ENCODE measurements at regions not wholly inside any gene's neighbourhood (a gene's known extent, or its start where the extent isn't known, plus 50 kb on each side); places are given as distances from the start of the nearest gene placed in this dataset.

GRCh38 chr4:108301545-108302251 is 133.0 kb upstream of the LEF1 start:
- no peaks in the 10 kb centered on the region for H3K79me2 ChIP-seq (ENCODE audit: control insufficient read depth, insufficient read depth, low read length, poor library complexity)
- no peak for DNase-seq
- H2BK5ac ChIP-seq (ENCODE audit: low read depth, low read length, poor library complexity): no peak overlapping the region
- no peaks in the 10 kb centered on the region for H3K36me3 ChIP-seq (ENCODE audit: control insufficient read depth in 1 of 2, insufficient read depth in 2 of 2, low read length in 2 of 2)
- H3K9me3 ChIP-seq (ENCODE audit: insufficient read depth, low read depth, low read length): no peaks in the 10 kb centered on the region
- no peak overlapping the region for H3K18ac ChIP-seq (ENCODE audit: low read length)
- no peak overlapping the region for H3K4me2 ChIP-seq (ENCODE audit: low read length)
- H3K79me1 ChIP-seq (ENCODE audit: low read length): peaks cover 5% of the 10 kb centered on the region
- WGBS (ENCODE audit: extremely low coverage, insufficient coverage, insufficient read length): no CpG with 5 or more reads among the region's 1 CpG
- H2BK12ac ChIP-seq (ENCODE audit: low read length): no peak overlapping the region
- H2AFZ ChIP-seq (ENCODE audit: insufficient read depth, low read length, poor library complexity): no peak overlapping the region
- H2AK5ac ChIP-seq (ENCODE audit: low read length): no peak overlapping the region
- H3K23ac ChIP-seq (ENCODE audit: low read length): no peak overlapping the region
- H3K4ac ChIP-seq (ENCODE audit: low read depth, low read length): no peak overlapping the region
- no peak overlapping the region for H3K4me3 ChIP-seq (ENCODE audit: low read depth, low read length)
- H2BK120ac ChIP-seq (ENCODE audit: insufficient read depth, low read length, poor library complexity): no peak overlapping the region
- H3K9ac ChIP-seq (ENCODE audit: low read length): no peak overlapping the region
- H4K8ac ChIP-seq (ENCODE audit: low read depth, low read length): no peak overlapping the region
- H4K91ac ChIP-seq (ENCODE audit: low read depth, low read length): no peak overlapping the region
- no peak overlapping the region for H4K12ac ChIP-seq (ENCODE audit: low read depth, low read length)
- no peak overlapping the region for H3K27ac ChIP-seq (ENCODE audit: low read depth, low read length)
- H3K27me3 ChIP-seq (ENCODE audit: insufficient read depth, low read length): no peaks in the 10 kb centered on the region
- peaks cover 0 to 3% of the 10 kb centered on the region in 2 experiments for H3K4me1 ChIP-seq (ENCODE audit: control insufficient read depth in 1 of 2, insufficient read depth in 2 of 2, low read length in 2 of 2)
- H3K14ac ChIP-seq (ENCODE audit: low read length): no peak overlapping the region

- H3K18ac ChIP-seq (ENCODE audit: low read length): no peak overlapping the region
- no peaks in the 10 kb centered on the region for H3K79me2 ChIP-seq (ENCODE audit: control insufficient read depth, insufficient read depth, low read length, poor library complexity)
- H2AK5ac ChIP-seq (ENCODE audit: low read length): no peak overlapping the region
- H4K91ac ChIP-seq (ENCODE audit: low read depth, low read length): no peak overlapping the region
- H3K4me3 ChIP-seq (ENCODE audit: low read depth, low read length): no peak overlapping the region
- H3K27me3 ChIP-seq (ENCODE audit: insufficient read depth, low read length): no peaks in the 10 kb centered on the region
- H2BK12ac ChIP-seq (ENCODE audit: low read length): no peak overlapping the region
- no peaks in the 10 kb centered on the region for H3K36me3 ChIP-seq (ENCODE audit: control insufficient read depth in 1 of 2, insufficient read depth in 2 of 2, low read length in 2 of 2)
- H3K79me1 ChIP-seq (ENCODE audit: low read length): no peaks in the 10 kb centered on the region
- H4K12ac ChIP-seq (ENCODE audit: low read depth, low read length): no peak overlapping the region
- H2BK5ac ChIP-seq (ENCODE audit: low read depth, low read length, poor library complexity): no peak overlapping the region
- H3K9me3 ChIP-seq (ENCODE audit: insufficient read depth, low read depth, low read length): no peaks in the 10 kb centered on the region
- no peak overlapping the region for H2AFZ ChIP-seq (ENCODE audit: insufficient read depth, low read length, poor library complexity)
- peaks cover 0 to 2% of the 10 kb centered on the region in 2 experiments for H3K4me1 ChIP-seq (ENCODE audit: control insufficient read depth in 1 of 2, insufficient read depth in 2 of 2, low read length in 2 of 2)
- H3K23ac ChIP-seq (ENCODE audit: low read length): no peak overlapping the region
- no peak overlapping the region for H2BK120ac ChIP-seq (ENCODE audit: insufficient read depth, low read length, poor library complexity)
- no CpG with 5 or more reads among the region's 2 CpGs for WGBS (ENCODE audit: extremely low coverage, insufficient coverage, insufficient read length)
- H3K9ac ChIP-seq (ENCODE audit: low read length): no peak overlapping the region
- no peak overlapping the region for H3K4ac ChIP-seq (ENCODE audit: low read depth, low read length)
- no peak overlapping the region for H4K8ac ChIP-seq (ENCODE audit: low read depth, low read length)
- no peak overlapping the region for H3K14ac ChIP-seq (ENCODE audit: low read length)
- no peak overlapping the region for H3K4me2 ChIP-seq (ENCODE audit: low read length)
- no peak for DNase-seq
- no peak overlapping the region for H3K27ac ChIP-seq (ENCODE audit: low read depth, low read length)
Observed at GRCh38 chr4:108297605-108298004, 128.9 kb upstream of the LEF1 start.

GRCh38 chr4:108292229-108292628 is 123.5 kb upstream of the LEF1 start:
- no peak for DNase-seq
- Histone ChIP-seq H3K4me2 (ENCODE audit: low read length) (no peak overlapping the region), H2BK120ac (ENCODE audit: insufficient read depth, low read length, poor library complexity) (no peak overlapping the region), H2BK5ac (ENCODE audit: low read depth, low read length, poor library complexity) (no peak overlapping the region), H4K91ac (ENCODE audit: low read depth, low read length) (no peak overlapping the region), H3K79me1 (ENCODE audit: low read length) (no peaks in the 10 kb centered on the region), H4K12ac (ENCODE audit: low read depth, low read length) (no peak overlapping the region), H3K4ac (ENCODE audit: low read depth, low read length) (no peak overlapping the region), H3K36me3 (ENCODE audit: control insufficient read depth in 1 of 2, insufficient read depth in 2 of 2, low read length in 2 of 2) (no peaks in the 10 kb centered on the region), H3K18ac (ENCODE audit: low read length) (no peak overlapping the region), H3K23ac (ENCODE audit: low read length) (no peak overlapping the region), H2AK5ac (ENCODE audit: low read length) (no peak overlapping the region), H3K9ac (ENCODE audit: low read length) (no peak overlapping the region), H4K8ac (ENCODE audit: low read depth, low read length) (no peak overlapping the region), H3K14ac (ENCODE audit: low read length) (no peak overlapping the region), H3K4me3 (ENCODE audit: low read depth, low read length) (no peak overlapping the region), H3K4me1 (ENCODE audit: control insufficient read depth in 1 of 2, insufficient read depth in 2 of 2, low read length in 2 of 2) (no peaks in the 10 kb centered on the region), H3K27me3 (ENCODE audit: insufficient read depth, low read length) (no peaks in the 10 kb centered on the region), H3K79me2 (ENCODE audit: control insufficient read depth, insufficient read depth, low read length, poor library complexity) (no peaks in the 10 kb centered on the region), H3K9me3 (ENCODE audit: insufficient read depth, low read depth, low read length) (no peaks in the 10 kb centered on the region), H2BK12ac (ENCODE audit: low read length) (no peak overlapping the region), H2AFZ (ENCODE audit: insufficient read depth, low read length, poor library complexity) (no peak overlapping the region), H3K27ac (ENCODE audit: low read depth, low read length) (no peak overlapping the region)

DNA sequence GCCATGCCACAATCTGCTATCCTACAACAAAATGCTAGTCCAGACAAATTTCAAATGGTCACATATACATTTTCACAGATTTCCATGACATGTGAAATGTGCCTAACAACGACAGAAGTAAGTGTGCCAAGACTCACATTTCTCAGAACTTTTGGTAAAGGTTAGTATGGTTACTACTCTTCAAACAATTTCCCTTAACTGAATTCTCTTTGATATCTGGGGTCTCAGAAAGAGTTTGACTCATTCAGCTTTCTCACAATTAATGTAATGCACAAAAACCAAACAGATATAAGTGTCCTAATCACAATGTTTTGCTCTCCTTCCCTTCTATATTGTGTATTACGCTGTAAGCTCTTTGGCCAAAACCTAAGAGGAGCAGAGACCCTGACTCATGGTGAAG is 122.4 kb upstream of the LEF1 start:
- H3K4me2 ChIP-seq (ENCODE audit: low read length): no peak overlapping the region
- no peak overlapping the region for H2AFZ ChIP-seq (ENCODE audit: insufficient read depth, low read length, poor library complexity)
- H3K27me3 ChIP-seq (ENCODE audit: insufficient read depth, low read length): no peaks in the 10 kb centered on the region
- no peak for DNase-seq
- WGBS (ENCODE audit: extremely low coverage, insufficient coverage, insufficient read length): no CpG with 5 or more reads among the region's 2 CpGs
- H4K91ac ChIP-seq (ENCODE audit: low read depth, low read length): no peak overlapping the region
- H2BK5ac ChIP-seq (ENCODE audit: low read depth, low read length, poor library complexity): no peak overlapping the region
- no peak overlapping the region for H4K12ac ChIP-seq (ENCODE audit: low read depth, low read length)
- no peak overlapping the region for H3K14ac ChIP-seq (ENCODE audit: low read length)
- no peak overlapping the region for H2BK12ac ChIP-seq (ENCODE audit: low read length)
- no peaks in the 10 kb centered on the region for H3K9me3 ChIP-seq (ENCODE audit: insufficient read depth, low read depth, low read length)
- no peak overlapping the region for H3K23ac ChIP-seq (ENCODE audit: low read length)
- H4K8ac ChIP-seq (ENCODE audit: low read depth, low read length): no peak overlapping the region
- no peaks in the 10 kb centered on the region for H3K79me1 ChIP-seq (ENCODE audit: low read length)
- H3K4me3 ChIP-seq (ENCODE audit: low read depth, low read length): no peak overlapping the region
- no peak overlapping the region for H3K27ac ChIP-seq (ENCODE audit: low read depth, low read length)
- H3K4ac ChIP-seq (ENCODE audit: low read depth, low read length): no peak overlapping the region
- no peak overlapping the region for H2BK120ac ChIP-seq (ENCODE audit: insufficient read depth, low read length, poor library complexity)
- no peaks in the 10 kb centered on the region for H3K36me3 ChIP-seq (ENCODE audit: control insufficient read depth in 1 of 2, insufficient read depth in 2 of 2, low read length in 2 of 2)
- no peak overlapping the region for H3K18ac ChIP-seq (ENCODE audit: low read length)
- no peak overlapping the region for H3K9ac ChIP-seq (ENCODE audit: low read length)
- H3K79me2 ChIP-seq (ENCODE audit: control insufficient read depth, insufficient read depth, low read length, poor library complexity): no peaks in the 10 kb centered on the region
- no peaks in the 10 kb centered on the region for H3K4me1 ChIP-seq (ENCODE audit: control insufficient read depth in 1 of 2, insufficient read depth in 2 of 2, low read length in 2 of 2)
- H2AK5ac ChIP-seq (ENCODE audit: low read length): no peak overlapping the region

Measured in trophoblast cell (in vitro differentiated cells and primary cell).